Coronary artery (tissue), 2 donors: ENCODE measurements at regions not wholly inside any gene's neighbourhood (a gene's known extent, or its start where the extent isn't known, plus 50 kb on each side); places are given as distances from the start of the nearest gene placed in this dataset.

Source experiments
- DNase-seq: peaks from one replicate; pipeline ENCODE4 v3.0.0-alpha.2; 2017; ENCODE audit warnings: low spot score
- H3K27ac ChIP-seq, 2 donors: fragments of 200-600 bp; sonication (generic); one replicate each; pipeline ENCODE4 v1.5.1; 2016 to 2019
- H3K4me3 ChIP-seq: fragments of 200-600 bp; sonication (generic); 2 replicates; pipeline ENCODE4 v1.5.1; 2016; ENCODE audit warnings: mild to moderate bottlenecking, moderate library complexity
- TF ChIP-seq, protein P1 (sequence below): fragments of 200-600 bp; sonication (generic); IDR thresholded peaks from one replicate; pipeline ENCODE4 v1.5.1; 2019; ENCODE audit warnings: antibody characterized with exemption

DNA sequence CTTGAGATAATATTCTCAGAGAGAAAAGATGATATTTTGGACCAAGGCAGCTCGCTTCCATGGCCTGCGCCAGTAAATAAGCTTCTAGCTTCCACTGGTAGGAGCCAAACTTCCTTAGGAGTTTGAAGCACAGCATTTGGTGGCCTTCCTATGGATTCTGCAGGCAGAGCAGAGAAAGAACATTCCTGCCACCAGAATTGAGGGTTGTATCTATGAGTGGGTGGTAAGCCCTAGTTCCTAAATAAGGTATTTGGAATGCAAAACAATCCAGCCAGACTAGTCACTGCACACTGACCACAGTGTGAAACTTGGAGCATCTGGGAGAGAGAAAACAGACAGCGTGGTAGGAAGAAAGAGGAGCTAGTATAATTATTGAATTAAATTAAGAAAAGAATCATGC, 54.1 kb upstream of the BCAR3 start:
- DNase-seq: no peak
- TF ChIP-seq, protein P1, sequence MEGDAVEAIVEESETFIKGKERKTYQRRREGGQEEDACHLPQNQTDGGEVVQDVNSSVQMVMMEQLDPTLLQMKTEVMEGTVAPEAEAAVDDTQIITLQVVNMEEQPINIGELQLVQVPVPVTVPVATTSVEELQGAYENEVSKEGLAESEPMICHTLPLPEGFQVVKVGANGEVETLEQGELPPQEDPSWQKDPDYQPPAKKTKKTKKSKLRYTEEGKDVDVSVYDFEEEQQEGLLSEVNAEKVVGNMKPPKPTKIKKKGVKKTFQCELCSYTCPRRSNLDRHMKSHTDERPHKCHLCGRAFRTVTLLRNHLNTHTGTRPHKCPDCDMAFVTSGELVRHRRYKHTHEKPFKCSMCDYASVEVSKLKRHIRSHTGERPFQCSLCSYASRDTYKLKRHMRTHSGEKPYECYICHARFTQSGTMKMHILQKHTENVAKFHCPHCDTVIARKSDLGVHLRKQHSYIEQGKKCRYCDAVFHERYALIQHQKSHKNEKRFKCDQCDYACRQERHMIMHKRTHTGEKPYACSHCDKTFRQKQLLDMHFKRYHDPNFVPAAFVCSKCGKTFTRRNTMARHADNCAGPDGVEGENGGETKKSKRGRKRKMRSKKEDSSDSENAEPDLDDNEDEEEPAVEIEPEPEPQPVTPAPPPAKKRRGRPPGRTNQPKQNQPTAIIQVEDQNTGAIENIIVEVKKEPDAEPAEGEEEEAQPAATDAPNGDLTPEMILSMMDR: no peak
- Histone ChIP-seq H3K27ac (no peak overlapping the region), H3K4me3 (no peak overlapping the region)

DNA sequence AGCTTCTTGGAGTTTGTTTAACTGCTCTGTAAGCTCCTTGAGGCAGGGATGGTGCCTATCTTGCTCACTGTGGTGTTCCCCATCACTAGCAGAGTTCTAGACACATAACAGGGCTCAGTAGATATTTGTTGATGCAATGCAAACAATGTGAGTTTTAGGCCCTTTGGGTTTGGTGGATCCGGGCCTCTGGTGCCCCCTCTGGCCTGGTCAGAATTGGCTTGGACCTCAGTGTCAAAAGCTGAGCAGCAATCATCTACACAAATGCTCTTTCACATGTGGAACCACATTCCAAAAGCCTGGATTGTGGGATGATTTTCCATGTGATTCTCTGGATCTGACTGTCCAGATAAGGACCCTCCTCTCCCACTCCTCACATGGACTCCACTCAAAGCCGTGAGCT, 53.4 kb upstream of the BCAR3 start:
- no peak for DNase-seq
- H3K4me3 ChIP-seq: no peak overlapping the region
- H3K27ac ChIP-seq: no peak overlapping the region
- TF ChIP-seq, protein P1: no peak

DNA sequence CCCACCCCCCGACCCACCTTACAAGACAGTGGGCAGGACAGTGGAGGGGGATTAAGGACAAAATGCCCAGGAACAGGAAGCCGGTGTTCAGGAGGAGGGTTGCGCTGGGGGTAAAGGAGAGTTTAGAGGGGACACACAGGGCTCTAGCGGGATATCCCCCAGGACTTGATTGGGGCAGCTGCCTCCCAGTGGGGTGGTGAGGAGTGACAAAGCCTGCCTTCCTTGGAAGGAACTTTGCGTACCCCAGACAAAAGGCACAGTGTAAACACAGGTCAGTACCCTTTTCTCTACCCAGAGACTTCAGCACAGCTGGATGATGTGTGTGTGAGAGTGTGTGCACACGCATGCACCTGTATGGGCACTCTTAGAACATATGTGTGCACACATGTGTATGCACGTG, 51.7 kb upstream of the BCAR3 start:
- TF ChIP-seq, protein P1: no peak
- no peak overlapping the region for H3K4me3 ChIP-seq
- H3K27ac ChIP-seq: no peak overlapping the region
- no peak for DNase-seq

DNA sequence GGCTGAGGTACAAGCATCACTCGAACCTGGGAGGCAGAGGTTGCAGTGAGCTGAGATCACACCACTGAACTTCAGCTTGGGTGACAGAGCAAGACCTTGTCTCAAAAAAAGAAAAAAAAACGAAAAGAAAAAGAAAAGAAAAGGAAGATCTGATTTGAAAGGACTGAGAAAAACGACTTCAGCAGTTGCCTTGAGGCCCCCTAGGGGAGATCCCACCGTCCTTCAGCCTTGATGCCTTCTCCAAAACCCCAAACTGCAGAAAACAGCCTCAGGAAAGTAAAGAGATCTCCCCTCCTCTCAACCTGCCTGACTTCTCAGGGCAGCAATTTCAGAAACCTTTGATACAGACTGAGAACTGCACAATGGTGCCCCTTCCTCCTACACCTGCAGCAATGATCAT, 50.9 kb upstream of the BCAR3 start:
- H3K27ac ChIP-seq: no peak overlapping the region
- TF ChIP-seq, protein P1: no peak
- no peak for DNase-seq
- no peak overlapping the region for H3K4me3 ChIP-seq
